Lung (tissue), 11 donors: ENCODE measurements at regions not wholly inside any gene's neighbourhood (a gene's known extent, or its start where the extent isn't known, plus 50 kb on each side); places are given as distances from the start of the nearest gene placed in this dataset.

Experiments used
- ATAC-seq: fragments of 200-7000 bp; cut with Tn5 transposase; one replicate; pipeline ENCODE4 v1.9.1; 2020; ENCODE audit warnings: moderate number of reproducible peaks; ENCODE audit not compliant: insufficient read depth, low FRiP score
- DNase-seq, 3 donors: peaks; one replicate each; pipeline ENCODE4 v3.0.0-alpha.2; 2013 to 2017
- H3K27ac ChIP-seq, 2 donors: one replicate each; pipeline ENCODE4 v1.5.1; 2013; ENCODE audit warnings: mild to moderate bottlenecking in 2 of 2, moderate library complexity in 2 of 2, control low read depth in 1 of 2, inconsistent platforms in 1 of 2, low read depth in 1 of 2, low read length in 1 of 2
- H3K27me3 ChIP-seq, 3 donors: one replicate each; pipeline ENCODE4 v1.5.1; 2013; ENCODE audit warnings: low read length in 2 of 3; ENCODE audit not compliant: control insufficient read depth in 3 of 3, insufficient read depth in 3 of 3
- H3K36me3 ChIP-seq, 4 donors: one replicate each; pipeline ENCODE4 v1.5.1; 2013; ENCODE audit warnings: low read length in 4 of 4, mild to moderate bottlenecking in 1 of 4, moderate library complexity in 1 of 4; ENCODE audit not compliant: control insufficient read depth in 4 of 4, insufficient read depth in 4 of 4
- H3K4me1 ChIP-seq, 5 donors: one replicate each; pipeline ENCODE4 v1.5.1; 2013; ENCODE audit warnings: low read length in 5 of 5, mild to moderate bottlenecking in 2 of 5, moderate library complexity in 1 of 5; ENCODE audit not compliant: control insufficient read depth in 5 of 5, insufficient read depth in 5 of 5
- H3K4me3 ChIP-seq: one replicate; pipeline ENCODE4 v1.5.1; 2013; ENCODE audit warnings: mild to moderate bottlenecking, control low read depth, moderate library complexity
- H3K9ac ChIP-seq, 2 donors: one replicate each; pipeline ENCODE4 v1.5.1; 2013; ENCODE audit warnings: low read length in 2 of 2, control low read depth in 1 of 2; ENCODE audit not compliant: insufficient read depth in 1 of 2
- H3K9me3 ChIP-seq, 4 donors: one replicate each; pipeline ENCODE4 v1.5.1; 2013; ENCODE audit warnings: low read length in 3 of 4, mild to moderate bottlenecking in 1 of 4, moderate library complexity in 1 of 4; ENCODE audit not compliant: control insufficient read depth in 4 of 4, insufficient read depth in 3 of 4
- WGBS, 2 donors: extraction: QIAGEN DNeasy Blood & Tissue Kit; methylation state at CpG; one replicate each; pipeline ENCODE4 v1.1.7; 2013; 5-methylcytosine and 5-hydroxymethylcytosine counted together
- TF ChIP-seq, protein P1 (sequence below): IDR thresholded peaks from 2 replicates; pipeline ENCODE4 v1.5.1; 2012; ENCODE audit warnings: mild to moderate bottlenecking; ENCODE audit errors: control extremely low read depth, extremely low read depth
- donor health status: control.
- donor health status: control.
- donor health status: Bipolar disorder and iron deficiency.
- donor health status: healthy.
- donor health status: DM: yes; HTN: yes; CAD: no.

DNA sequence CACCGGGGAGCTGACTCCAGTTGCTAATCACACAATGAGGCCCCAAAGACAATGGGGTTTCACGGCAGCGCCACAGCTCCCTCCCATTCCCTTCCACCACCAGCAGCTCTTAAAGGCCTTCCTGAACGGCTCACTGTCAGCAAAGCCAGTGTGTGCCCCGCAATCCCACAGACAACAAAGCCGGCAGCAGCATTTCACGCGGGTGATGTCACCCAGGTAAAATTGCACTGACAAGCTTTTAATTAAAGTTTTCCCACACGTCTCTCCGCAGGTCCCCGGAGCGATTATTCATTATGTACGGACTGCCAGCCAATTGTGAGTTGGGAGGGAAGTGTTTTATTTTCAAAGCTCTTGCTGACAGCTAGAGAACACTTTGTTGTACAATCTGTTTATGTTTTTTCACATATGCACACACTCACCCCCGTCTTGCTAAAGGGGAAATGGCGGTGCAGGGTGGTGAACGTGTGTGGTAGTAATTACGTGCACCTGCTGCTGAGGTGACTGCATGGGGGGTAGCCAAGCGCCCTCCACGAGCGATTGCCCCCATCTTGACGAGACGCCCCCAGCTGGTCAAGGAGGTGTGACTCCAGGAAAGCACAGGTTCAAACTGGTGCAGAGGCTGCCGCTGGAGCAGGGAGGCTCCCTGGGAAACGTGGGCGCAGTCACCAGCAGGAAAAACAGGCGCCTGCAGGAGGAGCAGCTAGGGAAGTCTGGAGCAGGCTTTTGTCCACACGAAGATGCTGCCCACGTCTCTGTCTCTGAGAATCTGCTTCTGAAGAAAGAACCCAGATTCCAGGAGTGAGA lies 65.0 kb downstream of the IRX2 start:
- ATAC-seq (no peak), DNase-seq (peak in 2 of 3 donors; percentile 5 to 8)
- Histone ChIP-seq H3K9ac (no peak overlapping the region), H3K9me3 (peaks cover 0 to 2% (median under 1%) of the 10 kb centered on the region in 4 donors), H3K36me3 (no peaks in the 10 kb centered on the region), H3K27ac (no peak overlapping the region), H3K4me1 (peaks cover 0 to 8% (median 0%) of the 10 kb centered on the region in 5 donors), H3K4me3 (no peak overlapping the region), H3K27me3 (no peaks in the 10 kb centered on the region)
- TF ChIP-seq, protein P1, sequence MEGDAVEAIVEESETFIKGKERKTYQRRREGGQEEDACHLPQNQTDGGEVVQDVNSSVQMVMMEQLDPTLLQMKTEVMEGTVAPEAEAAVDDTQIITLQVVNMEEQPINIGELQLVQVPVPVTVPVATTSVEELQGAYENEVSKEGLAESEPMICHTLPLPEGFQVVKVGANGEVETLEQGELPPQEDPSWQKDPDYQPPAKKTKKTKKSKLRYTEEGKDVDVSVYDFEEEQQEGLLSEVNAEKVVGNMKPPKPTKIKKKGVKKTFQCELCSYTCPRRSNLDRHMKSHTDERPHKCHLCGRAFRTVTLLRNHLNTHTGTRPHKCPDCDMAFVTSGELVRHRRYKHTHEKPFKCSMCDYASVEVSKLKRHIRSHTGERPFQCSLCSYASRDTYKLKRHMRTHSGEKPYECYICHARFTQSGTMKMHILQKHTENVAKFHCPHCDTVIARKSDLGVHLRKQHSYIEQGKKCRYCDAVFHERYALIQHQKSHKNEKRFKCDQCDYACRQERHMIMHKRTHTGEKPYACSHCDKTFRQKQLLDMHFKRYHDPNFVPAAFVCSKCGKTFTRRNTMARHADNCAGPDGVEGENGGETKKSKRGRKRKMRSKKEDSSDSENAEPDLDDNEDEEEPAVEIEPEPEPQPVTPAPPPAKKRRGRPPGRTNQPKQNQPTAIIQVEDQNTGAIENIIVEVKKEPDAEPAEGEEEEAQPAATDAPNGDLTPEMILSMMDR, result no peak
- WGBS, 2 donors, result 62 to 68% methylated on average over 28 of the region's 28 CpGs

DNA sequence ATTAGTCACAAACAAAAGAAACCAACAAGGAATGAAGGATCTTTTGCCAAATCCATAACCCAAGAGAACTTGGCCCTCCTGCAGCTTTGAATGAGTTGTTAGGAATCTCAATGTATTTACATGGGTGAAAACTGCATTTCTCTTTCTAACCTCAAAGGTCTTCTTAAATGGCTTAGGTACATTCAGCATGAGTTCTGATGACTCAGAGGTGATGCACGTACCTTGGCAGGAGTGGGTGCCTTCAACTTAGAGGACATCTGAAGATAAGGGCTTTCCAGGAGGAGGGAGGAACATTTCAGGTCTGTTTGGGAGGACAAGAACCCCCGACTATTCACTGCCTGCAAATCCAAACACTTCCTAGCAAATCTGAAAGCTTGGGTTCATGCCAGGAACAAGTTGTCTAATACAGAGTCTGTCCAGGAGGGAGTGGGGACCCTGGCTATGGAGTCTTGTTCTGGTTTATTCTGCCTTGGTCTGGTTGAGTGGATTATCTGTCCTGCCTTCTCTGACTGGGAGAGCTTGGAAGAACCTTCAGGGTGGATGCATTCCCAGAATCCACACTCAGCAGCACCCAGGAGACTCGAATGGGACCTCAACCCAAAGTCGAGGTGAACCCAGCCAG lies 65.7 kb downstream of the IRX2 start:
- H3K9me3 ChIP-seq, result peaks cover 0 to 2% (median 0%) of the 10 kb centered on the region in 4 donors
- H3K9ac ChIP-seq, result no peak overlapping the region
- peaks cover 0 to 8% (median 0%) of the 10 kb centered on the region in 5 donors for H3K4me1 ChIP-seq
- WGBS, 2 donors, result 54 to 63% methylated on average over 4 of the region's 4 CpGs
- H3K27me3 ChIP-seq, result no peaks in the 10 kb centered on the region
- no peaks in the 10 kb centered on the region for H3K36me3 ChIP-seq
- H3K4me3 ChIP-seq, result no peak overlapping the region
- DNase-seq, result peak; percentile 21 to 73 (median 64)
- TF ChIP-seq, protein P1, result no peak
- H3K27ac ChIP-seq, result no peak overlapping the region
- peak; percentile 51 for ATAC-seq

DNA sequence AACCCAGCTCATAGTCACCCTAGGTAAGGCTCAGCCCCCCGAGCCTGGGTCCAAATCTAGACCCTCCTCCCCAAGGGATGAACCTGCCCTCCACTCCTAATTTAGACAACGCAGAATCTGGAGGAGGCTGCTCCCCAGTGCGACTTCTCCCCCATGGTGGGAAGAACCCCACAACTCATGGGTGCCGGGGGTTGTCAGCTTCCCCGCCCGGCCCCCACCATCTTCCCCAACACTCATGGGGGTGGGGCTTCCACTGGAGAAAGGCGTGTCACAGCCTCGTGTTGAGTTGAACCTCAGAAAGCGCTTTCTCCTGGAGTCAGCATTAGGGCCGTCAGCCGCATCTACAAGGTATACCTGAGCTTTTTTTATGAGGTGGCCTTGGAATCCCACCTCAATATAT lies 66.9 kb downstream of the IRX2 start:
- Histone ChIP-seq H3K9me3 (no peaks in the 10 kb centered on the region), H3K36me3 (no peaks in the 10 kb centered on the region), H3K9ac (no peak overlapping the region), H3K27me3 (no peaks in the 10 kb centered on the region), H3K4me3 (no peak overlapping the region), H3K4me1 (peaks cover 0 to 8% (median 0%) of the 10 kb centered on the region in 5 donors), H3K27ac (no peak overlapping the region)
- TF ChIP-seq, protein P1, result no peak
- 89 to 92% methylated on average over 11 of the region's 11 CpGs for WGBS, 2 donors
- DNase-seq, result no peak
- ATAC-seq, result no peak
